GM12878 (cell line): ENCODE measurements at regions not wholly inside any gene's neighbourhood (a gene's known extent, or its start where the extent isn't known, plus 50 kb on each side); places are given as distances from the start of the nearest gene placed in this dataset.
"Not testable (repeated sequence)": the region's sequence is repeated elsewhere in the genome, so short reads cannot be mapped to it uniquely, and the experiment has no call there.

ENCODE experiments used
- ATAC-seq: fragments of 200-7000 bp; cut with Tn5 transposase; 3 replicates; pipeline ENCODE4 v1.9.1; 2020; ENCODE audit warnings: mild to moderate bottlenecking, moderate library complexity
- BruUV-seq: library from RNA; stranded (reverse); fragments of 400-500 nt; replicated peaks from 2 replicates; lab custom pipeline; 2021; lab: Mats Ljungman, UMichigan
- CTCF ChIA-PET: fragments of 300-600 bp; sonication (Branson Sonifier 250); formaldehyde crosslinking; extraction: SDS; loops from one replicate; lab custom pipeline; 2021; ENCODE audit warnings: inconsistent platforms; lab: Yijun Ruan, JAX
- POLR2A ChIA-PET: fragments of 350-600 bp; formaldehyde crosslinking; extraction: SDS; loops from one replicate; lab custom pipeline; 2021; ENCODE audit warnings: inconsistent platforms; lab: Charles Lee
- RAD21 ChIA-PET: fragments of 300-600 bp; sonication (Branson Sonifier 250); formaldehyde crosslinking; loops from one replicate; lab custom pipeline; 2023; ENCODE audit warnings: antibody characterized with exemption; ENCODE audit not compliant: unreplicated experiment; lab: Charles Lee
- SMC1A ChIA-PET: fragments of 300-600 bp; sonication (Branson Sonifier 250); formaldehyde crosslinking; loops from one replicate; lab custom pipeline; 2023; ENCODE audit not compliant: unreplicated experiment, uncharacterized antibody; lab: Charles Lee
- DNase-seq: peaks from one replicate; pipeline ENCODE4 v3.0.0-alpha.2; 2011; ENCODE audit warnings: low read depth, low spot score
- FAIRE-seq: peaks from 3 replicates; lab custom pipeline; 2011; peaks lifted over from hg19 to GRCh38; lab: Jason Lieb, UNC
- H2AFZ ChIP-seq: 2 replicates; pipeline ENCODE4 v1.6.0; 2011; ENCODE audit warnings: low read depth, low read length, control low read depth; ENCODE audit not compliant: control insufficient read depth
- H3K27ac ChIP-seq: 2 replicates; pipeline ENCODE4 v1.5.1; 2011; ENCODE audit warnings: control low read depth; ENCODE audit not compliant: control insufficient read depth, insufficient read depth
- H3K27me3 ChIP-seq, 2 experiments: replicated peaks in 1 of 2; 2 replicates each; pipeline versions ENCODE4 v1.6.0 to v1.6.1; 2011; ENCODE audit warnings: low read length in 1 of 2; ENCODE audit not compliant: control insufficient read depth in 2 of 2, insufficient read depth in 2 of 2
- H3K36me3 ChIP-seq, 2 experiments: 2 replicates each; pipeline ENCODE4 v1.5.1; 2011; ENCODE audit warnings: low read length in 1 of 2; ENCODE audit not compliant: control insufficient read depth in 2 of 2, insufficient read depth in 2 of 2
- H3K4me1 ChIP-seq: 2 replicates; pipeline ENCODE4 v1.6.1; 2011; ENCODE audit warnings: mild to moderate bottlenecking, low read length, moderate library complexity, mixed read lengths; ENCODE audit not compliant: control insufficient read depth, insufficient read depth
- H3K4me2 ChIP-seq: 2 replicates; pipeline ENCODE4 v1.6.0; 2011; ENCODE audit warnings: control low read depth; ENCODE audit not compliant: control insufficient read depth, insufficient read depth
- H3K4me3 ChIP-seq: fragments of 200-600 bp; sonication (generic); 2 replicates; pipeline ENCODE4 v1.5.1; 2016
- H3K79me2 ChIP-seq: 2 replicates; pipeline ENCODE4 v1.6.0; 2011; ENCODE audit warnings: low read length; ENCODE audit not compliant: control insufficient read depth, insufficient read depth
- H3K9ac ChIP-seq: 2 replicates; pipeline ENCODE4 v1.8.0; 2011; ENCODE audit warnings: low read length, control low read depth, mixed read lengths; ENCODE audit not compliant: control insufficient read depth, insufficient read depth
- H3K9me3 ChIP-seq: replicated peaks from 3 replicates; pipeline ENCODE4 v1.5.1; 2011; ENCODE audit warnings: mild to moderate bottlenecking, low read length; ENCODE audit not compliant: control insufficient read depth, insufficient read depth
- H4K20me1 ChIP-seq: 2 replicates; pipeline ENCODE4 v1.6.0; 2011; ENCODE audit not compliant: control insufficient read depth, insufficient read depth
- ASH2L ChIP-seq: fragments of 300-600, 200-600 bp; sonication (generic); IDR thresholded peaks from 2 replicates; pipeline ENCODE4 v1.6.1; 2017; ENCODE audit warnings: low read depth, mild to moderate bottlenecking, borderline replicate concordance
- CEBPB ChIP-seq, 2 experiments: fragments of 150-350 bp in 1 of 2; IDR thresholded peaks; 2 replicates each; pipeline ENCODE4 v1.6.1; 2012 to 2014; ENCODE audit warnings: low read depth in 2 of 2, low read length in 2 of 2, borderline replicate concordance in 1 of 2, inconsistent platforms in 1 of 2
- IKZF2 ChIP-seq, 2 experiments: fragments of 450-650 bp; IDR thresholded peaks; 2 replicates each; pipeline ENCODE4 v1.6.1; 2017; ENCODE audit warnings: mild to moderate bottlenecking in 2 of 2, moderate library complexity in 2 of 2
- IRF4 ChIP-seq: IDR thresholded peaks from 2 replicates; pipeline ENCODE4 v1.6.1; 2011; ENCODE audit warnings: low read depth, low read length
- JUNB ChIP-seq: IDR thresholded peaks from 2 replicates; pipeline ENCODE4 v1.6.1; 2016; ENCODE audit warnings: antibody characterized with exemption, mild to moderate bottlenecking
- RAD51 ChIP-seq: fragments of 450-650 bp; IDR thresholded peaks from 2 replicates; pipeline ENCODE4 v1.6.1; 2016; ENCODE audit warnings: moderate library complexity, mild to moderate bottlenecking, inconsistent platforms
- RUNX3 ChIP-seq: IDR thresholded peaks from 2 replicates; pipeline ENCODE4 v1.6.1; 2012; ENCODE audit warnings: low read length, inconsistent platforms
- SP1 ChIP-seq: IDR thresholded peaks from one replicate; pipeline ENCODE4 v1.6.1; 2011; ENCODE audit warnings: low read depth, low read length
- YBX1 ChIP-seq: fragments of 450-650 bp; IDR thresholded peaks from 2 replicates; pipeline ENCODE4 v1.6.1; 2016; ENCODE audit warnings: antibody characterized with exemption
- WGBS: methylation state at CpG from one replicate; pipeline ENCODE4 v1.1.6; 2016; ENCODE audit warnings: low lambda C conversion rate; ENCODE audit not compliant: insufficient replicate concordance, insufficient coverage; ENCODE audit errors: missing lambda C conversion rate; 5-methylcytosine and 5-hydroxymethylcytosine counted together
- in situ Hi-C: fragments of 300-500 bp; cut with MboI; formaldehyde crosslinking; loops from 9 replicates; pipeline ENCODE4 v1.14.3; 2018; ENCODE audit warnings: mixed read lengths
- intact Hi-C: fragments of 100-400 bp; cut with micrococcal nuclease; formaldehyde crosslinking; loops from one replicate; pipeline ENCODE4 v1.14.2; 2022; ENCODE audit not compliant: unreplicated experiment
- TF ChIP-seq, protein P1 (sequence below): IDR thresholded peaks from 2 replicates; pipeline ENCODE4 v1.6.1; 2012; ENCODE audit warnings: improper control_type of control experiment, low read depth, low read length; ENCODE audit not compliant: insufficient replicate concordance
- TF ChIP-seq, protein P2 (sequence below): IDR thresholded peaks from 2 replicates; pipeline ENCODE4 v1.6.1; 2012; ENCODE audit warnings: low read depth, low read length, improper control_type of control experiment

DNA sequence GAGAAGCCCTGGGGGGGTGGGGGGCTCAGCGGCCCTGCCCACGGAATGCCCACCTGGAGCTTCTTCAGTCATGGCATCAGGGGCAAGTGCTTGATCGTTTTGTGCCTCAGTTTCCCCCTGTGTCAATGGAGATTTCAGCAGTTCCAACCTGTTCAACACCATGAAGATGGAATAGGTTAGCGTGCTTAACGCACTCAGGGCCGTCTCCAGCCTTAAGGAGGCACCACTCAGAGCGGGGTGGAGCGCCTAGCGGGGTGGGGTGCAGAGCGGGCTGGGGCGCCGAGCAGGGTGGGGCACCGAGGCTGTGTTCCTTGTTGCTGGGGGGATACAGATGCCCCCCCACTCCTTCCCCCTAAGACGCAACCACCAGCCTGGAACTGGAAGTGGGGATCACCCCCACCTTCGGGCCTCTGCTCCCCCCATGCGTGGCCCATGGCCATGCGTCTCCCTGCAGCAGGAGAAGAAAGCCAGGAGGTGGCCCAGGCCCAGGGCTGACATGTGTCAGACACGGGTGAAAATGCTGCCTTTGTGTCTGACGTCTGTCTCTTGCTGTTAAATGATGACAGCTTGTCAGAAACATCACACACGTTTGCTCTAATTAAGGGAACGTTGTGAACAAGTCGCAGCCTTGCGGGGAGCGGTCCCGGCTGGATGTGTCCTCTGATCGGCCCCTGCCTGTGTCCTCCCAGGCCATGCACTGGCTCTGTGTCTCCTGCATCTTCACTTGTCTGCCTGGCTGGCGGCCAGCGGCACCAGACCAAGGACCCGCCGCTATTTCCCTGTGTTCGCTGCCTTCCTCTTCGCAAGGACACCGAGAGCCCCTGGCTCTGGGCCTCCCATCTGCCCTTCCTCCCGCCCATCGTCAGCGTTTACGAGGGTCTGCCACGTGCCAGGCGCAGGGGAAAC lies 192.1 kb downstream of the BANP start:
- H3K4me2 ChIP-seq, H3K79me2 ChIP-seq, in situ Hi-C loops, H3K4me3 ChIP-seq, H3K27me3 ChIP-seq, BruUV-seq, H3K9me3 ChIP-seq, H3K4me1 ChIP-seq, RAD21 ChIA-PET, POLR2A ChIA-PET, FAIRE-seq, ATAC-seq, SMC1A ChIA-PET, H3K36me3 ChIP-seq, intact Hi-C loops, DNase-seq, CTCF ChIA-PET, H4K20me1 ChIP-seq, H2AFZ ChIP-seq, H3K9ac ChIP-seq, H3K27ac ChIP-seq: not testable (repeated sequence)
- WGBS: 44% methylated on average over 30 of the region's 39 CpGs

DNA sequence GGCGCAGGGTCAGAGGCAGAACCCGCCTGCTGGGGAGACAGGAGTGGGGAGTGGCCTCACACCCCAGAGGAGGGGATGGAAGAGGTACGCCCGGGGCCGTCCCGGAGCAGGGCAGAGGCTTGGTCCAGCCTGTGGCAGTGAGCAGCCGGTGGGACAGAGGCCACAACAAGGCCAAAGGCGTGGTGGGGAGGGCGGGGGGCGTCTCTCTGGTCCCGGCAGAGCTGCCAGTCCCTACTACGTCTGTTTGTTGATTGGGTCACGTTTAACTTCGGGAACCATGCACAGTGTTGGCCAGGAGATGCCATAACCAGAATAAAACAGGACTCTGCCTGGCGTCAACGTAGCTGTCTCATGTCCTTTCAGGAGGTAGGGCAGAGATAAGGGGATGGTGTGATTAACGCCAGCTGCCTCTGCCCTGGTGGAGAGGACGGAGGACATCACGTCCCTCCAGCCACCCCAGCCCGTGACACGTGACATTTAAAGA lies 192.8 kb downstream of the BANP start:
- H2AFZ ChIP-seq: no peak overlapping the region
- no peaks in the 10 kb centered on the region for H4K20me1 ChIP-seq
- no peaks in the 10 kb centered on the region; a peak in 1 of 4 replicates for H3K27me3 ChIP-seq
- CTCF ChIA-PET: no interaction called here
- SMC1A ChIA-PET: no interaction called here
- WGBS: 31% methylated on average over 19 of the region's 21 CpGs
- no peak overlapping the region for H3K27ac ChIP-seq
- no peak overlapping the region for H3K4me3 ChIP-seq
- no peak overlapping the region for H3K9ac ChIP-seq
- no peaks in the 10 kb centered on the region for H3K9me3 ChIP-seq
- FAIRE-seq (no peak), ATAC-seq (no peak), DNase-seq (no peak)
- in situ Hi-C loops: no loop called here
- no peaks in the 10 kb centered on the region for H3K4me1 ChIP-seq
- intact Hi-C loops: no loop called here
- POLR2A ChIA-PET: no interaction called here
- no peaks in the 10 kb centered on the region for H3K79me2 ChIP-seq
- H3K36me3 ChIP-seq: no peaks in the 10 kb centered on the region
- no peak overlapping the region for H3K4me2 ChIP-seq
- RAD21 ChIA-PET: no interaction called here
- BruUV-seq: no TSS peak
- TF ChIP-seq JUNB (no peak), ASH2L (no peak), SP1 (no peak), YBX1 (no peak), IKZF2 (IDR thresholded peaks at IDR 0.05) (no peak), RAD51 (no peak), CEBPB (IDR thresholded peaks at IDR 0.05; ENCODE audit: borderline replicate concordance in 1 of 2, low read depth in 2 of 2, low read length in 2 of 2) (no peak), RUNX3 (no peak), IRF4 (no peak)
- TF ChIP-seq, protein P1, sequence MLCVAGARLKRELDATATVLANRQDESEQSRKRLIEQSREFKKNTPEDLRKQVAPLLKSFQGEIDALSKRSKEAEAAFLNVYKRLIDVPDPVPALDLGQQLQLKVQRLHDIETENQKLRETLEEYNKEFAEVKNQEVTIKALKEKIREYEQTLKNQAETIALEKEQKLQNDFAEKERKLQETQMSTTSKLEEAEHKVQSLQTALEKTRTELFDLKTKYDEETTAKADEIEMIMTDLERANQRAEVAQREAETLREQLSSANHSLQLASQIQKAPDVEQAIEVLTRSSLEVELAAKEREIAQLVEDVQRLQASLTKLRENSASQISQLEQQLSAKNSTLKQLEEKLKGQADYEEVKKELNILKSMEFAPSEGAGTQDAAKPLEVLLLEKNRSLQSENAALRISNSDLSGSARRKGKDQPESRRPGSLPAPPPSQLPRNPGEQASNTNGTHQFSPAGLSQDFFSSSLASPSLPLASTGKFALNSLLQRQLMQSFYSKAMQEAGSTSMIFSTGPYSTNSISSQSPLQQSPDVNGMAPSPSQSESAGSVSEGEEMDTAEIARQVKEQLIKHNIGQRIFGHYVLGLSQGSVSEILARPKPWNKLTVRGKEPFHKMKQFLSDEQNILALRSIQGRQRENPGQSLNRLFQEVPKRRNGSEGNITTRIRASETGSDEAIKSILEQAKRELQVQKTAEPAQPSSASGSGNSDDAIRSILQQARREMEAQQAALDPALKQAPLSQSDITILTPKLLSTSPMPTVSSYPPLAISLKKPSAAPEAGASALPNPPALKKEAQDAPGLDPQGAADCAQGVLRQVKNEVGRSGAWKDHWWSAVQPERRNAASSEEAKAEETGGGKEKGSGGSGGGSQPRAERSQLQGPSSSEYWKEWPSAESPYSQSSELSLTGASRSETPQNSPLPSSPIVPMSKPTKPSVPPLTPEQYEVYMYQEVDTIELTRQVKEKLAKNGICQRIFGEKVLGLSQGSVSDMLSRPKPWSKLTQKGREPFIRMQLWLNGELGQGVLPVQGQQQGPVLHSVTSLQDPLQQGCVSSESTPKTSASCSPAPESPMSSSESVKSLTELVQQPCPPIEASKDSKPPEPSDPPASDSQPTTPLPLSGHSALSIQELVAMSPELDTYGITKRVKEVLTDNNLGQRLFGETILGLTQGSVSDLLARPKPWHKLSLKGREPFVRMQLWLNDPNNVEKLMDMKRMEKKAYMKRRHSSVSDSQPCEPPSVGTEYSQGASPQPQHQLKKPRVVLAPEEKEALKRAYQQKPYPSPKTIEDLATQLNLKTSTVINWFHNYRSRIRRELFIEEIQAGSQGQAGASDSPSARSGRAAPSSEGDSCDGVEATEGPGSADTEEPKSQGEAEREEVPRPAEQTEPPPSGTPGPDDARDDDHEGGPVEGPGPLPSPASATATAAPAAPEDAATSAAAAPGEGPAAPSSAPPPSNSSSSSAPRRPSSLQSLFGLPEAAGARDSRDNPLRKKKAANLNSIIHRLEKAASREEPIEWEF: no peak
- TF ChIP-seq, protein P2, sequence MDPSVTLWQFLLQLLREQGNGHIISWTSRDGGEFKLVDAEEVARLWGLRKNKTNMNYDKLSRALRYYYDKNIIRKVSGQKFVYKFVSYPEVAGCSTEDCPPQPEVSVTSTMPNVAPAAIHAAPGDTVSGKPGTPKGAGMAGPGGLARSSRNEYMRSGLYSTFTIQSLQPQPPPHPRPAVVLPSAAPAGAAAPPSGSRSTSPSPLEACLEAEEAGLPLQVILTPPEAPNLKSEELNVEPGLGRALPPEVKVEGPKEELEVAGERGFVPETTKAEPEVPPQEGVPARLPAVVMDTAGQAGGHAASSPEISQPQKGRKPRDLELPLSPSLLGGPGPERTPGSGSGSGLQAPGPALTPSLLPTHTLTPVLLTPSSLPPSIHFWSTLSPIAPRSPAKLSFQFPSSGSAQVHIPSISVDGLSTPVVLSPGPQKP: no peak
